Ecto neural progenitor cell (in vitro differentiated cells): ENCODE measurements at regions not wholly inside any gene's neighbourhood (a gene's known extent, or its start where the extent isn't known, plus 50 kb on each side); places are given as distances from the start of the nearest gene placed in this dataset.

ENCODE experiments used
- DNase-seq: peaks from one replicate; pipeline ENCODE4 v3.0.0-alpha.2; 2018; ENCODE audit warnings: low spot score

GRCh38 chr7:84387595-84387994 is 193.0 kb upstream of the SEMA3A start:
- DNase-seq = no peak

GRCh38 chr7:84384417-84384816 is 189.8 kb upstream of the SEMA3A start:
- DNase-seq = no peak

GRCh38 chr7:84379446-84379845 is 184.9 kb upstream of the SEMA3A start:
- DNase-seq = no peak

- no peak for DNase-seq
Measured at GRCh38 chr7:84372712-84373111, 178.1 kb upstream of the SEMA3A start.

- DNase-seq = no peak
Measured at GRCh38 chr7:84372155-84372621, 177.6 kb upstream of the SEMA3A start.

GRCh38 chr7:84370114-84370513 is 175.5 kb upstream of the SEMA3A start:
- DNase-seq = no peak

- DNase-seq = no peak
Measured at GRCh38 chr7:84368122-84368521, 173.5 kb upstream of the SEMA3A start.

- DNase-seq = no peak
Measured at GRCh38 chr7:84364708-84365107, 170.1 kb upstream of the SEMA3A start.

- DNase-seq = no peak
Measured at GRCh38 chr7:84363741-84364140, 169.2 kb upstream of the SEMA3A start.

- no peak for DNase-seq
Measured at GRCh38 chr7:84362828-84363227, 168.2 kb upstream of the SEMA3A start.

- DNase-seq = no peak
Measured at GRCh38 chr7:84362360-84362759, 167.8 kb upstream of the SEMA3A start.

- no peak for DNase-seq
Measured at GRCh38 chr7:84354866-84355265, 160.3 kb upstream of the SEMA3A start.

GRCh38 chr7:84354030-84354429 is 159.4 kb upstream of the SEMA3A start:
- DNase-seq = no peak

GRCh38 chr7:84339306-84339705 is 144.7 kb upstream of the SEMA3A start:
- DNase-seq = no peak

GRCh38 chr7:84337429-84337828 is 142.8 kb upstream of the SEMA3A start:
- DNase-seq = no peak

- no peak for DNase-seq
Measured at GRCh38 chr7:84336766-84337165, 142.2 kb upstream of the SEMA3A start.

- DNase-seq = no peak
Measured at GRCh38 chr7:84336303-84336702, 141.7 kb upstream of the SEMA3A start.

- DNase-seq = no peak
Measured at GRCh38 chr7:84331616-84332015, 137.0 kb upstream of the SEMA3A start.

GRCh38 chr7:84328571-84328970 is 134.0 kb upstream of the SEMA3A start:
- DNase-seq = no peak

GRCh38 chr7:84324136-84324630 is 129.6 kb upstream of the SEMA3A start:
- no peak for DNase-seq

GRCh38 chr7:84317536-84317935 is 122.9 kb upstream of the SEMA3A start:
- DNase-seq = no peak

GRCh38 chr7:84314263-84314662 is 119.7 kb upstream of the SEMA3A start:
- no peak for DNase-seq

GRCh38 chr7:84304407-84304806 is 109.8 kb upstream of the SEMA3A start:
- DNase-seq = no peak

GRCh38 chr7:84302949-84303348 is 108.4 kb upstream of the SEMA3A start:
- DNase-seq = no peak

- DNase-seq = no peak
Measured at GRCh38 chr7:84297616-84298015, 103.0 kb upstream of the SEMA3A start.
